ENCODE measurements at regions not wholly inside any gene's neighbourhood (a gene's known extent, or its start where the extent isn't known, plus 50 kb on each side); places are given as distances from the start of the nearest gene placed in this dataset.

DNA sequence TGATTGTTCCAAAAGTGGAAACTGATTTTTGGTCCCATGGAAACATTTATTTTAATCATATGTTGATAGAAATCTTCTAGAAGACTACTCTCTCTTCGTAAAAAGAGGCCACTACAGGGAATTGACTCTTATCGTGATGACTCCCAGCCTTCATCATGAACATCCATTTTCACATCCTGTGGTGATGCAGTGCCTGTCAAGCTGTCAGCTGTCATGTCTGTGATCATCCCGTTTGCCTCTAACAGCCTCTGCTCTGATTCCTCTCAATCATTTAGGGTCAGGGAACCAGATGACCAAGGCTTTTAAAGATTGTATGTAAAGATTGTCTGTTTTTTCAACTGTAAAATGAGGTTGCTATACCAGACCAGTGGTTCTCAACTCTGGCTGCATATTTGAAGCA, 419.0 kb upstream of the MGAT4C start:
- TF ChIP-seq, protein P1, sequence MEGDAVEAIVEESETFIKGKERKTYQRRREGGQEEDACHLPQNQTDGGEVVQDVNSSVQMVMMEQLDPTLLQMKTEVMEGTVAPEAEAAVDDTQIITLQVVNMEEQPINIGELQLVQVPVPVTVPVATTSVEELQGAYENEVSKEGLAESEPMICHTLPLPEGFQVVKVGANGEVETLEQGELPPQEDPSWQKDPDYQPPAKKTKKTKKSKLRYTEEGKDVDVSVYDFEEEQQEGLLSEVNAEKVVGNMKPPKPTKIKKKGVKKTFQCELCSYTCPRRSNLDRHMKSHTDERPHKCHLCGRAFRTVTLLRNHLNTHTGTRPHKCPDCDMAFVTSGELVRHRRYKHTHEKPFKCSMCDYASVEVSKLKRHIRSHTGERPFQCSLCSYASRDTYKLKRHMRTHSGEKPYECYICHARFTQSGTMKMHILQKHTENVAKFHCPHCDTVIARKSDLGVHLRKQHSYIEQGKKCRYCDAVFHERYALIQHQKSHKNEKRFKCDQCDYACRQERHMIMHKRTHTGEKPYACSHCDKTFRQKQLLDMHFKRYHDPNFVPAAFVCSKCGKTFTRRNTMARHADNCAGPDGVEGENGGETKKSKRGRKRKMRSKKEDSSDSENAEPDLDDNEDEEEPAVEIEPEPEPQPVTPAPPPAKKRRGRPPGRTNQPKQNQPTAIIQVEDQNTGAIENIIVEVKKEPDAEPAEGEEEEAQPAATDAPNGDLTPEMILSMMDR (IDR thresholded peaks at IDR 0.05), result no peak
- TF ChIP-seq POLR2A (IDR thresholded peaks at IDR 0.05), result no peak

Data from upper lobe of left lung (tissue), 4 donors.